AG10803 (cell line): ENCODE measurements at regions not wholly inside any gene's neighbourhood (a gene's known extent, or its start where the extent isn't known, plus 50 kb on each side); places are given as distances from the start of the nearest gene placed in this dataset.
"Not testable (repeated sequence)": the region's sequence is repeated elsewhere in the genome, so short reads cannot be mapped to it uniquely, and the experiment has no call there.

Experiments used
- DNase-seq: peaks from one replicate; pipeline ENCODE4 v3.0.0; 2010; ENCODE audit warnings: low read depth
- H3K4me3 ChIP-seq: 2 replicates; pipeline ENCODE4 v1.5.1; 2011; ENCODE audit warnings: mild to moderate bottlenecking, low read length, control low read depth
- TF ChIP-seq, protein P1 (sequence below): conservative IDR thresholded peaks from 2 replicates; pipeline ENCODE4 v1.5.1; 2011; ENCODE audit warnings: mild to moderate bottlenecking, low read length, control low read depth, inconsistent platforms

DNA sequence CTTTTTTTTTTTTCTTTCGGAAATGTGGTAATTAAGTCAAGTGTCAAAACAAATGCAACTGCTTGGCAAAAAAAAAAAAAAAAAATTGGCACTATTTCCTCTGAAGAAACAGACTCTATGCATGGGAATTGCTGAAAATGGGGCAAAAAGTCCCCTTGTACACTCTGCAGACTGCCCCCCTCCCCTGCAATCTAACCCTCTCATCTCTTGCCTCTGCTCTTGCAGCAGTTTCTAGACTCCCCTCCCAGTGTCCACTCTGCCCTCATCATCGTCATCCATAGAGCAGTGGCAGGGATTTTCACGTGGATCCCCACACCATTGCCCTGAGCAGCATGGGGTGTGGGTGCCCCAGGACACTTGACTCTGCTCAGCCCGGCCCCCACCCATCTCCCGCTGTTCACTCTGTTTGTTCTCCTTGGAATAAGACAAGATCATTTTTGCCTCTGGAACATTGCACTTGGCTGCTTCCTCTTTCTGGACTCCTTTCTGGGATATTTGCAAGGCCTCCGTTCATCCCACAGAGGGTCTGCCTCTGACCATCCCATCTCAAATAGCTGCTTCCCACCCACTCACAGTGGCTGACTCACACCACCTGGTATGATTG lies 213.9 kb downstream of the ACKR3 start:
- no peak for DNase-seq
- TF ChIP-seq, protein P1, sequence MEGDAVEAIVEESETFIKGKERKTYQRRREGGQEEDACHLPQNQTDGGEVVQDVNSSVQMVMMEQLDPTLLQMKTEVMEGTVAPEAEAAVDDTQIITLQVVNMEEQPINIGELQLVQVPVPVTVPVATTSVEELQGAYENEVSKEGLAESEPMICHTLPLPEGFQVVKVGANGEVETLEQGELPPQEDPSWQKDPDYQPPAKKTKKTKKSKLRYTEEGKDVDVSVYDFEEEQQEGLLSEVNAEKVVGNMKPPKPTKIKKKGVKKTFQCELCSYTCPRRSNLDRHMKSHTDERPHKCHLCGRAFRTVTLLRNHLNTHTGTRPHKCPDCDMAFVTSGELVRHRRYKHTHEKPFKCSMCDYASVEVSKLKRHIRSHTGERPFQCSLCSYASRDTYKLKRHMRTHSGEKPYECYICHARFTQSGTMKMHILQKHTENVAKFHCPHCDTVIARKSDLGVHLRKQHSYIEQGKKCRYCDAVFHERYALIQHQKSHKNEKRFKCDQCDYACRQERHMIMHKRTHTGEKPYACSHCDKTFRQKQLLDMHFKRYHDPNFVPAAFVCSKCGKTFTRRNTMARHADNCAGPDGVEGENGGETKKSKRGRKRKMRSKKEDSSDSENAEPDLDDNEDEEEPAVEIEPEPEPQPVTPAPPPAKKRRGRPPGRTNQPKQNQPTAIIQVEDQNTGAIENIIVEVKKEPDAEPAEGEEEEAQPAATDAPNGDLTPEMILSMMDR: no peak
- H3K4me3 ChIP-seq: no peak overlapping the region

DNA sequence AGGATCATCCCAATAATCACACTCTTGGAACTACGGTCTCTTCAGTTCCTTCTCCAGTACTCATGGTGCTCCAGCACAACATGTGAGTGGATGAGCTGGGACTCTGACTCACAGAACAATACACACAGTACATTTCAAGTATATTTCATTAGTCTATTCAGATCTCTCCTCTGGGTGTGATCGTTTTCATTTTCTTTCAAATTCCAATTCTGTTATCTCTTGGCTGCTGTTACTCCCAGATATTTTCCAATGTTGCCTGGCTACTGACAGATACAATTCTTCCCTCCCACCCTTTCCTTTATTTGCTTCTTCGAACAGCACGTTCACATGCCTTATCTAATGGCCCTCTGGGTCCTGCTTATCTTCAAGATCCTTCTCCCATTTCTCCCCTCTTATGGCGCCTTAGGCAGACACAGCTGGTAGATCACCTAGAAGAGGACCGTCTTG lies 216.0 kb downstream of the ACKR3 start:
- no peak for DNase-seq
- H3K4me3 ChIP-seq: no peak overlapping the region
- TF ChIP-seq, protein P1: no peak

DNA sequence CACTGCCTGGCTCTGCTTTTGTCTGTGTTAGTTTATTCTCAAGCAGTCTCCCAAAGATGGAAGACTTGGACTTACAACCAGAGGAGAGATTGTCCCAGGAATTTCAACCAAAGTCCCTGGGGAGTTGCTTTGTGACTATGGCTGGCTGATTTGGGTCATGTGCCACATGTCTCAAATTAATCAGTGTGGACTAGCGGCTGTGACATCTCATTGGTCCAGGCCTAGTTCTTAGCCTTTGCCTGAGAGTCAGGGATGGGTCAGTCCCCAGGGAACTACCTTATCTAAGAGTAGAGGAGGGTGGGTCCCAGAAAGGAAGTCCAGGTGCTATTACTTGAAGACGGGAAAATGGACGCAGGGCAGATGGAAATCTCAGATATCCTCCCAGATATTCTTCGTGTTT lies 217.1 kb downstream of the ACKR3 start:
- TF ChIP-seq, protein P1: no peak
- H3K4me3 ChIP-seq: no peak overlapping the region
- no peak for DNase-seq

DNA sequence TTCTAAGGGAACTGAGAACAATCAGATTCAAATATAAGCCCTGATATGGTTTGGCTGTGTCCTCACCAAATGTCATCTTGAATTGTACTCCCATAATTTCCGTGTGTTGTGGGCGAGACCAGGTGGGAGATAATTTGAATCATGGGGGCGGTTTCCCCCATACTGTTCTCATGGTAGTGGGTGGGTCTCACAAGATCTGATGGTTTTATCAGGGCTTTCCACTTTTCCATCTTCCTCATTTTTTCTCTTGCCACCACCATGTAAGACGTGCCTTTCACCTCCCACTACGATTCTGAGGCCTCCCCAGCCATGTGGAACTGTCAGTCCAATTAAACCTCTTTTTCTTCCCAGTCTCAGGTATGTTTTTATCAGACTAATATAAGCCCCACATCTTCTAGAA lies 217.8 kb downstream of the ACKR3 start:
- not testable (repeated sequence) for DNase-seq, H3K4me3 ChIP-seq

DNA sequence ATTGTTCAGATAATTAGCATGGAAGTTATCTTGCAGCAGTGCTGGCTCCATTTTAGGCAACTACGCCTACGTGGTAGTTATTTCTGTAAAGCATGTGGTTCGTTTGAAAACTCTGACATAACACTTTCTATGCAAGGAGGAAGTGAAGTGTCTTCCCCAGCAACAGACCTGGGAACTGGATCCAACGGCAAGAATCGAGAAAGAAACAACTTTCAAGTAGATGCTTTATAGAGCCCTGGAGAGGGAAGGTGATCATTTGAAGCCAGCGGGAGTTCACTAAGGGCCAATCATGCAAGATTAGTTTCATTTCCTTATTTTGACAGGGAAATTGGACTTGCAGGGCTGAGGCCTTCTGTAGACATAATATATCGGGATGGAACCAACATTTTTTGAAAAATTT lies 218.3 kb downstream of the ACKR3 start:
- DNase-seq: no peak
- TF ChIP-seq, protein P1: no peak
- H3K4me3 ChIP-seq: no peak overlapping the region

DNA sequence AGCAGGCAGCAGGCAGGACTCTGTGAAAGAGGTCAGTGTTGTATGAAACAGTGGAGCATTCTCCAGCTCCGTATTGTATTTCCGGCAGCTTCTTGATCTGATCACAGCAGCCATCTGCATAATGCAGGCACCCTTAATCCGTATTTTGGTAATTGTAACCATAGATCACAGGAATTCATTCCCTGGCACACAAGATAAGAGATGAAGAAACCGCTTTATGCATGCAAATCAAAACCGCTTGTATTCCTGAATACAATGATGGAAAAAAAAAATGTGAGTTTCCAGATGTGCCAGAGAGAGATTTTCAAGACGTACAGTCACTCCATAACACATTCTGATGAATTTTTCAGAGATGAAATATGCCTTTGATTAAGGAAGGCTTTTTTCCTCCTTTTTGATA lies 221.3 kb downstream of the ACKR3 start:
- DNase-seq: peak; percentile 85
- no peak overlapping the region for H3K4me3 ChIP-seq
- TF ChIP-seq, protein P1: no peak

DNA sequence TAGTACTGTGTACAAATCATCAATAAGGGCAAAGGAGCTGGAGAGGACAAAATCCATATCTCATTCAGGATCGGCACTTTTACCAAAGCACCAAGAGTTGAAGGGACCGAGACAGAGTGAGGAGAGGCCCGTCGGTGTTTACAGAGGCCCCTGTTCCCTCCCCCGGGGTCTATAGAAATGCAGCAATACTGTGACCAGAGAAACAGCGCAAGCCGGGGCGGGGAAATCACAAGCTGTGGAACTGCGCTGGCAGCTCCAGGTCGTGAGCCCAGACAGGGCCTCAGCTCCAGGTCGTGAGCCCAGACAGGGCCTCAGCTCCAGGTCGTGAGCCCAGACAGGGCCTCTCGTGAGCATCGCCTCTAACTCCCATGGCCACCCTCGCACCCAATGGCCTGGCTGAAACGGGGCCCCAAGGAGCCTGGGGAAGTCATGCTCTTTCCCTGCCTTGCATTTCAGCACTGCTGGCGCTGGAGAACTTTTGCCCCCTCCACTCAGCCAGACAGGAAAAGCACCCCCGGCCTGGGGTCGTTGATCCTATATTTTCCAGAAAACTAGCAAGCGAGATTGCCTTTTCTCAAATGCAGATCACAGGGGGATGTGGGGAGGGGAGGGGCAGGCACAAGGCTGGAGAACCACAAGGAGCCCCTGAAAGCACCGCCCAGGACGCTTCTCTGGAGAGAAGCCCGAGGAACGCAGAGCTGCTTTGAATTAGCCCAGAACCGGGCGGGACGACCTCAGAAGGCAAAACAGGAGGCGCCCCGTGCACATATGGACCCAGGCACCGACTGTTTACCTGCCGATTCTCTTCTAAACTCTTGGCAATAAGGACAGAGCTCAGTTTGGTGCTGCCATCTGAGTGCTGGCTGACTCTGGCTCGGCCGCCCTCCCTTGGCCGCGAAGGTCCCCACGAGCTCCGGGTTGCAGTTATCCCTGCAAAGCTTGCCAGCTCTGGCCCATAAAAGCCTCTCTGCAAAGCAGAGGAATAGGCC lies 223.7 kb downstream of the ACKR3 start:
- no peak overlapping the region for H3K4me3 ChIP-seq
- TF ChIP-seq, protein P1: no peak
- DNase-seq: no peak
